ENCODE measurements at regions not wholly inside any gene's neighbourhood (a gene's known extent, or its start where the extent isn't known, plus 50 kb on each side); places are given as distances from the start of the nearest gene placed in this dataset.

- intact Hi-C loops (cut with micrococcal nuclease) = no loop called here
- ATAC-seq = no peak
Observed at GRCh38 chr18:4582431-4583335, 127.6 kb upstream of the DLGAP1 start.

GRCh38 chr18:4581966-4582365, 126.9 kb upstream of the DLGAP1 start:
- no peaks in the 10 kb centered on the region for H3K36me3 ChIP-seq (ENCODE audit: control insufficient read depth, insufficient read depth, low read length)
- ATAC-seq = no peak
- Mint-ChIP-seq H3K36me3 (peaks cover 29% of the 10 kb centered on the region), H3K27ac (no peak overlapping the region), H3K4me3 (no peak overlapping the region), H3K27me3 (ENCODE audit: low read depth in 2 of 2) (no peaks in the 10 kb centered on the region), H3K4me1 (no peaks in the 10 kb centered on the region), H3K9me3 (peaks cover 18 to 31% of the 10 kb centered on the region in 2 donors)
- H3K27ac ChIP-seq (ENCODE audit: low read length) = no peak overlapping the region
- H3K9me3 ChIP-seq (ENCODE audit: control insufficient read depth, insufficient read depth, low read length) = peaks cover 18% of the 10 kb centered on the region
- intact Hi-C loops (cut with micrococcal nuclease) = no loop called here
- H3K4me3 ChIP-seq (ENCODE audit: low read length) = no peak overlapping the region
- no peak for DNase-seq
- TF ChIP-seq, protein P1, sequence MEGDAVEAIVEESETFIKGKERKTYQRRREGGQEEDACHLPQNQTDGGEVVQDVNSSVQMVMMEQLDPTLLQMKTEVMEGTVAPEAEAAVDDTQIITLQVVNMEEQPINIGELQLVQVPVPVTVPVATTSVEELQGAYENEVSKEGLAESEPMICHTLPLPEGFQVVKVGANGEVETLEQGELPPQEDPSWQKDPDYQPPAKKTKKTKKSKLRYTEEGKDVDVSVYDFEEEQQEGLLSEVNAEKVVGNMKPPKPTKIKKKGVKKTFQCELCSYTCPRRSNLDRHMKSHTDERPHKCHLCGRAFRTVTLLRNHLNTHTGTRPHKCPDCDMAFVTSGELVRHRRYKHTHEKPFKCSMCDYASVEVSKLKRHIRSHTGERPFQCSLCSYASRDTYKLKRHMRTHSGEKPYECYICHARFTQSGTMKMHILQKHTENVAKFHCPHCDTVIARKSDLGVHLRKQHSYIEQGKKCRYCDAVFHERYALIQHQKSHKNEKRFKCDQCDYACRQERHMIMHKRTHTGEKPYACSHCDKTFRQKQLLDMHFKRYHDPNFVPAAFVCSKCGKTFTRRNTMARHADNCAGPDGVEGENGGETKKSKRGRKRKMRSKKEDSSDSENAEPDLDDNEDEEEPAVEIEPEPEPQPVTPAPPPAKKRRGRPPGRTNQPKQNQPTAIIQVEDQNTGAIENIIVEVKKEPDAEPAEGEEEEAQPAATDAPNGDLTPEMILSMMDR (IDR thresholded peaks at IDR 0.05) = no peak
- no peaks in the 10 kb centered on the region for H3K4me1 ChIP-seq (ENCODE audit: control insufficient read depth, insufficient read depth, low read length)
- 87% methylated on average over 2 of the region's 2 CpGs for WGBS (ENCODE audit: insufficient coverage)
- no peaks in the 10 kb centered on the region for H3K27me3 ChIP-seq (ENCODE audit: control insufficient read depth, insufficient read depth, low read length)

More at GRCh38 chr18:4582431-4583335, 127.6 kb upstream of the DLGAP1 start:
- no peak overlapping the region for H3K27ac Mint-ChIP-seq
- no peaks in the 10 kb centered on the region for H3K27me3 ChIP-seq (ENCODE audit: control insufficient read depth, insufficient read depth, low read length)
- 74% methylated on average over 3 of the region's 3 CpGs for WGBS (ENCODE audit: insufficient coverage)
- H3K36me3 Mint-ChIP-seq = peaks cover 24% of the 10 kb centered on the region
- no peak overlapping the region for H3K4me3 Mint-ChIP-seq
- no peak overlapping the region for H3K27ac ChIP-seq (ENCODE audit: low read length)
- H3K9me3 ChIP-seq (ENCODE audit: control insufficient read depth, insufficient read depth, low read length) = peaks cover 16% of the 10 kb centered on the region
- H3K4me1 Mint-ChIP-seq = no peaks in the 10 kb centered on the region
- no peak for DNase-seq
- no peak overlapping the region for H3K4me3 ChIP-seq (ENCODE audit: low read length)
- H3K27me3 Mint-ChIP-seq (ENCODE audit: low read depth in 2 of 2) = no peaks in the 10 kb centered on the region
- no peaks in the 10 kb centered on the region for H3K4me1 ChIP-seq (ENCODE audit: control insufficient read depth, insufficient read depth, low read length)
- H3K9me3 Mint-ChIP-seq = peaks cover 20 to 29% of the 10 kb centered on the region in 2 donors
- TF ChIP-seq, protein P1 (IDR thresholded peaks at IDR 0.05) = no peak
- H3K36me3 ChIP-seq (ENCODE audit: control insufficient read depth, insufficient read depth, low read length) = no peaks in the 10 kb centered on the region

DNA sequence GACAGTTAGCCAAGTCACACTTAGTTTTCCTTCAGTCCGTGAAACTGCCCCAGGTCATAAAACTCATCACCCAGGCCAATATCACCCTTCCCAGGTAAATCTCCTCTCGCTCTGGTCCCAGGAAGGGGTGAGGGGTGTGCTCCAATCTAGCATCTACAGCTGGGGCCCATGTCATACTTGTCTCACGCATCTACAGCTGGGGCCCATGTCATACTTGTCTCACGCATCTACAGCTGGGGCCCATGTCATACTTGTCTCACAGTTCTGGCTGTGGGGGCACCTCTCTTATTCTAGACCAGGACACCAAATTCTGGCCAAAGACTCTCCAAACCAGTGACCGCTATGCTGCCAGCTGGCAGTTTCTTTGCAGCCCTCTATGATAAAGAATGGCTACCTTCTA, 123.3 kb upstream of the DLGAP1 start:
- intact Hi-C loops (cut with micrococcal nuclease) = no loop called here
- no peak overlapping the region for H3K27ac ChIP-seq (ENCODE audit: low read length)
- no peaks in the 10 kb centered on the region for H3K36me3 ChIP-seq (ENCODE audit: control insufficient read depth, insufficient read depth, low read length)
- TF ChIP-seq, protein P1 (IDR thresholded peaks at IDR 0.05) = no peak
- WGBS (ENCODE audit: insufficient coverage) = 64% methylated on average over 5 of the region's 5 CpGs
- Mint-ChIP-seq H3K4me3 (no peak overlapping the region), H3K4me1 (no peaks in the 10 kb centered on the region), H3K36me3 (peaks cover 27% of the 10 kb centered on the region), H3K9me3 (peaks cover 21 to 32% of the 10 kb centered on the region in 2 donors), H3K27me3 (ENCODE audit: low read depth in 2 of 2) (no peaks in the 10 kb centered on the region), H3K27ac (no peak overlapping the region)
- no peaks in the 10 kb centered on the region for H3K4me1 ChIP-seq (ENCODE audit: control insufficient read depth, insufficient read depth, low read length)
- H3K9me3 ChIP-seq (ENCODE audit: control insufficient read depth, insufficient read depth, low read length) = peaks cover 26% of the 10 kb centered on the region
- no peaks in the 10 kb centered on the region for H3K27me3 ChIP-seq (ENCODE audit: control insufficient read depth, insufficient read depth, low read length)
- no peak for ATAC-seq
- DNase-seq = no peak
- H3K4me3 ChIP-seq (ENCODE audit: low read length) = no peak overlapping the region

Measured in natural killer cell (primary cell).